ENCODE measurements at regions not wholly inside any gene's neighbourhood (a gene's known extent, or its start where the extent isn't known, plus 50 kb on each side); places are given as distances from the start of the nearest gene placed in this dataset.

GRCh38 chr7:121575194-121575765, 179.2 kb upstream of the FAM3C start:
- ATAC-seq (ENCODE audit: insufficient number of reproducible peaks, low FRiP score, low read depth): no peak
- no peaks in the 10 kb centered on the region for H3K36me3 ChIP-seq
- H3K27ac ChIP-seq: no peak overlapping the region
- no peaks in the 10 kb centered on the region for H3K4me1 ChIP-seq (ENCODE audit: control insufficient read depth in 1 of 2, low read depth in 2 of 2)
- H3K4me3 ChIP-seq: no peak overlapping the region
- no peaks in the 10 kb centered on the region for H3K9me3 ChIP-seq
- H3K27me3 ChIP-seq (replicated peaks; ENCODE audit: insufficient read depth): no peaks in the 10 kb centered on the region
- DNase-seq (ENCODE audit: low spot score): no peak
- TF ChIP-seq CTCF (IDR thresholded peaks at IDR 0.05): no peak

DNA sequence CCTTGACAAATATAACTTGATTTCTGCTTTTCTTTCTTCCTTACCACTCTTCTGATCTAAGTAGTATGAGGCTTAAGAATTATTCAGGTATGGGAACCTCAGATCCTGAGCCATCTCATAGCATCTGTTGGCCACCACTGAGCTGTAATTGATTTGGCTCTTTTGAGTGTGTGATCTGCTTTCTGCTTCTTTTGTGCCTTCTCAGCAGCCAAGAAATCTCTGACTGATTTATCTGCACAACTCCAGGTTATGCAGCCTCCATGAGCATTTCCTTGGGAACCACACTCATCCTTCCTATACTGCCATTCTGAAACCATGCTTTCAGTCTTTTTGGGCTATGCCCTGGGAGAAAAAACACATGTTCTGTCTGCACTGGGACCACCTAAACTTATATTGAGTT, 178.0 kb upstream of the FAM3C start:
- DNase-seq (ENCODE audit: low spot score): no peak
- Histone ChIP-seq H3K4me1 (ENCODE audit: control insufficient read depth in 1 of 2, low read depth in 2 of 2) (no peaks in the 10 kb centered on the region), H3K27me3 (replicated peaks; ENCODE audit: insufficient read depth) (no peaks in the 10 kb centered on the region), H3K9me3 (no peaks in the 10 kb centered on the region), H3K27ac (no peak overlapping the region), H3K36me3 (no peaks in the 10 kb centered on the region), H3K4me3 (no peak overlapping the region)
- ATAC-seq (ENCODE audit: insufficient number of reproducible peaks, low FRiP score, low read depth): no peak
- TF ChIP-seq CTCF (IDR thresholded peaks at IDR 0.05): no peak

DNA sequence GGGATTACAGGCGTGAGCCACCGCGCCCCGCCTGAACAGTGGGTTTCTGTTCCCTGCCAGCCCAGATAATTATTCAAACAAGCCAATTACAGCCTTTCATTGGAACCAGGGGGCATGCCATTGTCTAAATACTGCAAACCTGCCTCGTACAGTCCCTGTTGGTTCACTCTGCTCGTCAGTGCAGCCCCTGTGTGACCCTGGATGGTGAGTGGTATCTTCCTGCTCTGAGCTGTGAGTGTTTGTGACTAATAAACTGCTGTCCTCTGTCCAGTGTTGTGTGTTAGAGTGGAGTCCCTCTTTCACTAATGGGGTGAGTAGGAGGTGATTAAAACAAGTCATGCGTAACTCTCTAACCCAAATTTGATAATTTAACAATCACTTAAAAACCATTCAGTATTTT, 176.5 kb upstream of the FAM3C start:
- ATAC-seq (ENCODE audit: insufficient number of reproducible peaks, low FRiP score, low read depth): no peak
- no peaks in the 10 kb centered on the region for H3K27me3 ChIP-seq (replicated peaks; ENCODE audit: insufficient read depth)
- DNase-seq (ENCODE audit: low spot score): no peak
- TF ChIP-seq CTCF (IDR thresholded peaks at IDR 0.05): no peak
- no peaks in the 10 kb centered on the region for H3K4me1 ChIP-seq (ENCODE audit: control insufficient read depth in 1 of 2, low read depth in 2 of 2)
- H3K27ac ChIP-seq: no peak overlapping the region
- no peak overlapping the region for H3K4me3 ChIP-seq
- no peaks in the 10 kb centered on the region for H3K36me3 ChIP-seq
- no peaks in the 10 kb centered on the region for H3K9me3 ChIP-seq

DNA sequence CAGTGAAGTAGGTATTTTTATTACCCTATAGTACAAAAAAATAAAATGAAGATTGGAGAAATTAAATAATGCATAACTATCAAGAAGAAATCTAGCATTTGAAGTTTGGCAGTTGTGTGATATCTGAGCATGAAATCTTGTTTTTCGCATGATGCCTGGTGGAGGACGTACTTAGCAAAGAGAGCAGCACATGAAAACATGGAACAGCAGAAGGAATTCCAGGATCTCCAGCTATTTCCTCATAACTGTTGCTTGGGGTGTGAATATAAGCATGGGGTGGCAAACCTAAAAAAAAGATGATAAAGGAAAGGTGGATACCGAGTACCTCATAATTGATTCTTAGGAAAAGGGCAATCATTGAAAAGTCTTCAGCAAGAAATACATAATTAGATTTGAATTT, 174.3 kb upstream of the FAM3C start:
- Histone ChIP-seq H3K9me3 (no peaks in the 10 kb centered on the region), H3K36me3 (no peaks in the 10 kb centered on the region), H3K27ac (no peak overlapping the region), H3K4me1 (ENCODE audit: control insufficient read depth in 1 of 2, low read depth in 2 of 2) (no peaks in the 10 kb centered on the region), H3K4me3 (no peak overlapping the region), H3K27me3 (replicated peaks; ENCODE audit: insufficient read depth) (no peaks in the 10 kb centered on the region)
- TF ChIP-seq CTCF (IDR thresholded peaks at IDR 0.05): no peak
- ATAC-seq (ENCODE audit: insufficient number of reproducible peaks, low FRiP score, low read depth) (no peak), DNase-seq (ENCODE audit: low spot score) (no peak)

- H3K27ac ChIP-seq: no peak overlapping the region
- no peak for DNase-seq (ENCODE audit: low spot score)
- H3K27me3 ChIP-seq (replicated peaks; ENCODE audit: insufficient read depth): no peaks in the 10 kb centered on the region
- TF ChIP-seq CTCF (IDR thresholded peaks at IDR 0.05): no peak
- no peaks in the 10 kb centered on the region for H3K4me1 ChIP-seq (ENCODE audit: control insufficient read depth in 1 of 2, low read depth in 2 of 2)
- no peaks in the 10 kb centered on the region for H3K9me3 ChIP-seq
- H3K4me3 ChIP-seq: no peak overlapping the region
- ATAC-seq (ENCODE audit: insufficient number of reproducible peaks, low FRiP score, low read depth): no peak
- no peaks in the 10 kb centered on the region for H3K36me3 ChIP-seq
These were observed 167.1 kb upstream of the FAM3C start for GRCh38 chr7:121563177-121563576.
